ENCODE measurements at regions not wholly inside any gene's neighbourhood (a gene's known extent, or its start where the extent isn't known, plus 50 kb on each side); places are given as distances from the start of the nearest gene placed in this dataset.

- H3K36me3 ChIP-seq (ENCODE audit: insufficient read depth, low read length), result no peaks in the 10 kb centered on the region
- no peaks in the 10 kb centered on the region for H3K27me3 ChIP-seq (ENCODE audit: insufficient read depth, low read length)
- no peak overlapping the region for H3K27ac ChIP-seq (ENCODE audit: low read depth, low read length)
- H3K9me3 ChIP-seq (ENCODE audit: insufficient read depth, low read depth, low read length), result no peaks in the 10 kb centered on the region
- WGBS, result 90% methylated on average over 4 of the region's 4 CpGs
- no peaks in the 10 kb centered on the region for H3K4me1 ChIP-seq (ENCODE audit: insufficient read depth, low read length)
- no peak overlapping the region for H3K9ac ChIP-seq (ENCODE audit: low read depth, low read length)
- H3K4me3 ChIP-seq (ENCODE audit: low read length), result no peak overlapping the region
Measured at GRCh38 chr15:87118846-87119245, 1039.2 kb downstream of the AGBL1 start.

- Histone ChIP-seq H3K9ac (ENCODE audit: low read depth, low read length) (no peak overlapping the region), H3K36me3 (ENCODE audit: insufficient read depth, low read length) (no peaks in the 10 kb centered on the region), H3K27ac (ENCODE audit: low read depth, low read length) (no peak overlapping the region), H3K27me3 (ENCODE audit: insufficient read depth, low read length) (no peaks in the 10 kb centered on the region), H3K4me1 (ENCODE audit: insufficient read depth, low read length) (no peaks in the 10 kb centered on the region), H3K4me3 (ENCODE audit: low read length) (no peak overlapping the region), H3K9me3 (ENCODE audit: insufficient read depth, low read depth, low read length) (no peaks in the 10 kb centered on the region)
- 87% methylated on average over 3 of the region's 3 CpGs for WGBS
Measured at GRCh38 chr15:87118435-87118834, 1038.8 kb downstream of the AGBL1 start.

GRCh38 chr15:87115795-87116194, 1036.1 kb downstream of the AGBL1 start:
- Histone ChIP-seq H3K36me3 (ENCODE audit: insufficient read depth, low read length) (no peaks in the 10 kb centered on the region), H3K9ac (ENCODE audit: low read depth, low read length) (no peak overlapping the region), H3K27ac (ENCODE audit: low read depth, low read length) (no peak overlapping the region), H3K27me3 (ENCODE audit: insufficient read depth, low read length) (no peaks in the 10 kb centered on the region), H3K9me3 (ENCODE audit: insufficient read depth, low read depth, low read length) (no peaks in the 10 kb centered on the region), H3K4me1 (ENCODE audit: insufficient read depth, low read length) (no peaks in the 10 kb centered on the region), H3K4me3 (ENCODE audit: low read length) (no peak overlapping the region)
- WGBS, result 100% methylated on average over 1 of the region's 1 CpG

- H3K27me3 ChIP-seq (ENCODE audit: insufficient read depth, low read length), result no peaks in the 10 kb centered on the region
- 93% methylated on average over 3 of the region's 3 CpGs for WGBS
- H3K4me3 ChIP-seq (ENCODE audit: low read length), result no peak overlapping the region
- no peaks in the 10 kb centered on the region for H3K36me3 ChIP-seq (ENCODE audit: insufficient read depth, low read length)
- no peak overlapping the region for H3K9ac ChIP-seq (ENCODE audit: low read depth, low read length)
- no peak overlapping the region for H3K27ac ChIP-seq (ENCODE audit: low read depth, low read length)
- peaks cover 3% of the 10 kb centered on the region; the same call in 1 of the 2 replicates for H3K9me3 ChIP-seq (ENCODE audit: insufficient read depth, low read depth, low read length)
- no peaks in the 10 kb centered on the region for H3K4me1 ChIP-seq (ENCODE audit: insufficient read depth, low read length)
Measured at GRCh38 chr15:87099916-87100315, 1020.2 kb downstream of the AGBL1 start.

GRCh38 chr15:87089551-87089950, 1009.9 kb downstream of the AGBL1 start:
- Histone ChIP-seq H3K9me3 (ENCODE audit: insufficient read depth, low read depth, low read length) (no peaks in the 10 kb centered on the region), H3K27ac (ENCODE audit: low read depth, low read length) (no peak overlapping the region), H3K36me3 (ENCODE audit: insufficient read depth, low read length) (no peaks in the 10 kb centered on the region), H3K4me3 (ENCODE audit: low read length) (no peak overlapping the region), H3K27me3 (ENCODE audit: insufficient read depth, low read length) (no peaks in the 10 kb centered on the region), H3K4me1 (ENCODE audit: insufficient read depth, low read length) (no peaks in the 10 kb centered on the region), H3K9ac (ENCODE audit: low read depth, low read length) (no peak overlapping the region)
- WGBS, result 96% methylated on average over 2 of the region's 2 CpGs

- Histone ChIP-seq H3K36me3 (ENCODE audit: insufficient read depth, low read length) (no peaks in the 10 kb centered on the region), H3K27ac (ENCODE audit: low read depth, low read length) (no peak overlapping the region), H3K27me3 (ENCODE audit: insufficient read depth, low read length) (no peaks in the 10 kb centered on the region), H3K9ac (ENCODE audit: low read depth, low read length) (no peak overlapping the region), H3K9me3 (ENCODE audit: insufficient read depth, low read depth, low read length) (no peaks in the 10 kb centered on the region), H3K4me1 (ENCODE audit: insufficient read depth, low read length) (no peaks in the 10 kb centered on the region), H3K4me3 (ENCODE audit: low read length) (no peak overlapping the region)
- 96% methylated on average over 5 of the region's 5 CpGs for WGBS
Measured at GRCh38 chr15:87083201-87083600, 1003.5 kb downstream of the AGBL1 start.

GRCh38 chr15:87082581-87082980, 1002.9 kb downstream of the AGBL1 start:
- no peaks in the 10 kb centered on the region for H3K27me3 ChIP-seq (ENCODE audit: insufficient read depth, low read length)
- no peaks in the 10 kb centered on the region for H3K36me3 ChIP-seq (ENCODE audit: insufficient read depth, low read length)
- no peak overlapping the region for H3K9ac ChIP-seq (ENCODE audit: low read depth, low read length)
- 89% methylated on average over 2 of the region's 2 CpGs for WGBS
- H3K4me1 ChIP-seq (ENCODE audit: insufficient read depth, low read length), result no peaks in the 10 kb centered on the region
- no peaks in the 10 kb centered on the region for H3K9me3 ChIP-seq (ENCODE audit: insufficient read depth, low read depth, low read length)
- no peak overlapping the region for H3K27ac ChIP-seq (ENCODE audit: low read depth, low read length)
- no peak overlapping the region for H3K4me3 ChIP-seq (ENCODE audit: low read length)

GRCh38 chr15:87080547-87080946, 1000.9 kb downstream of the AGBL1 start:
- WGBS, result 78% methylated on average over 5 of the region's 5 CpGs
- Histone ChIP-seq H3K9ac (ENCODE audit: low read depth, low read length) (no peak overlapping the region), H3K9me3 (ENCODE audit: insufficient read depth, low read depth, low read length) (no peaks in the 10 kb centered on the region), H3K27me3 (ENCODE audit: insufficient read depth, low read length) (no peaks in the 10 kb centered on the region), H3K36me3 (ENCODE audit: insufficient read depth, low read length) (no peaks in the 10 kb centered on the region), H3K4me1 (ENCODE audit: insufficient read depth, low read length) (no peaks in the 10 kb centered on the region), H3K27ac (ENCODE audit: low read depth, low read length) (no peak overlapping the region), H3K4me3 (ENCODE audit: low read length) (no peak overlapping the region)

Measured in HUES64 (cell line).